GM12864 (cell line): ENCODE measurements at regions not wholly inside any gene's neighbourhood (a gene's known extent, or its start where the extent isn't known, plus 50 kb on each side); places are given as distances from the start of the nearest gene placed in this dataset.

Source experiments
- DNase-seq: peaks from one replicate; pipeline ENCODE4 v3.0.0-alpha.2; 2011; ENCODE audit warnings: low read depth
- H3K4me3 ChIP-seq: 2 replicates; pipeline ENCODE4 v1.5.1; 2011; ENCODE audit warnings: mild to moderate bottlenecking, low read depth, low read length, control low read depth
- CTCF ChIP-seq: IDR thresholded peaks from 2 replicates; pipeline ENCODE4 v1.5.1; 2011; ENCODE audit warnings: low read depth, mild to moderate bottlenecking, moderate library complexity, low read length, control low read depth, inconsistent platforms; ENCODE audit errors: missing control alignments

DNA sequence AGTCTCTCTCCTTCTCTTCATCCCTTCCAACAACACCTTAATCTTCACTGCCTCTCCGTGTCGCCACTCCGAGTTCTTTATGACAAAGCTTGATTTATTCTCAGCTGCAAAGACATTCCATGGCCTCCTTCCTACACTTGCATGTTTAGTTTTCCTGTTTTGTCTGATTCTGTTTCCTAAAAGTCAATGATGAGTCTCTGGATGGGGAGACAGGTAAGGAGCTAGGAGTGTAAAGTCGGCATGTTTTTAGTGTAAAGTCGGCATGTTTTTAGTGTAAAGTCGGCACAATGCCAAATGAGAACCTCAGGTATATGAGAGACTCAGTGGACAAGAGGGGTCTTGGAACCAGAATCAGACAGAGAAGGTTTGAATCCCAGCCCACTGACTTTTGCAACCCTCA, 362.3 kb upstream of the EEF2KMT start:
- no peak overlapping the region for H3K4me3 ChIP-seq
- no peak for DNase-seq
- TF ChIP-seq CTCF, result no peak

- TF ChIP-seq CTCF, result no peak
- DNase-seq, result no peak
- no peak overlapping the region for H3K4me3 ChIP-seq
Measured at GRCh38 chr16:5455110-5455509, 357.5 kb upstream of the EEF2KMT start.

DNA sequence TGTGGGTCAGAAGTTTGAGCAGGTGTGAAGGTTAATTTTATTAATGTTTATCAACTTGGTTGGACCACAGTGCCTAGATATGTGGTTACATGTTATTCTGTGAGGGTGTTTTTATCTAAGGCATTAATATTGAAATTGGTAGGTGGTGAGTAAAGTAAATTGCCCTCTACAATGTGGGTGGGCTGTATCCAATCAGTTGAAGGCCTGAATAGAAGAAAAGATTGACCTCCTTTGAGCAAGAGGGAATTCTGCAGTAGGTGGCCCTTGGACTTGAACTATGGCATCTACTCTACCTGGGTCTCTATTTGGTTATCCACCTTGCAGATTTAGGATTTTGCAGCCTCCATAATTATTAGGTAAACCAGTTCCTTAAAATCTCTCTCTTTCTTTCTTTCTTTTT, 356.8 kb upstream of the EEF2KMT start:
- H3K4me3 ChIP-seq, result no peak overlapping the region
- no peak for TF ChIP-seq CTCF
- no peak for DNase-seq

DNA sequence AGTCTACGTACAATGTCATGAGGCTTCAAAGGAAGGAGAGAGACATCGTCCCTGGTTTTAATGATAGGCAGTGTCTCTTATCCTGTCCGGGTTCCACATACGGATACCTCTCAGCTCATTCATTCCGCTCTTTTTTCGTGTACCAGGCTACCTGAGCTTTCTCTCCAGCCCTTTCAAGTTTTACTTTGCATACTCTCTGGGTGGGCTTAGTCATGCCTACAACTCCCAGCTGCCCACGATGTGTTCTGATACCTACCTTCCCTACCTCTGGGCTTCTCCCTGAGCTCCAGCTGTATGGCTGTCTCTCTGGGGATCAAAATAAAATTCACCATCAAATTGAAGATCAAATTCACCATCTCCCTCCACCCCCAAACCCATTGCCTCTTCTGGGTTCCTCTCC, 354.0 kb upstream of the EEF2KMT start:
- no peak overlapping the region for H3K4me3 ChIP-seq
- TF ChIP-seq CTCF, result no peak
- DNase-seq, result no peak

DNA sequence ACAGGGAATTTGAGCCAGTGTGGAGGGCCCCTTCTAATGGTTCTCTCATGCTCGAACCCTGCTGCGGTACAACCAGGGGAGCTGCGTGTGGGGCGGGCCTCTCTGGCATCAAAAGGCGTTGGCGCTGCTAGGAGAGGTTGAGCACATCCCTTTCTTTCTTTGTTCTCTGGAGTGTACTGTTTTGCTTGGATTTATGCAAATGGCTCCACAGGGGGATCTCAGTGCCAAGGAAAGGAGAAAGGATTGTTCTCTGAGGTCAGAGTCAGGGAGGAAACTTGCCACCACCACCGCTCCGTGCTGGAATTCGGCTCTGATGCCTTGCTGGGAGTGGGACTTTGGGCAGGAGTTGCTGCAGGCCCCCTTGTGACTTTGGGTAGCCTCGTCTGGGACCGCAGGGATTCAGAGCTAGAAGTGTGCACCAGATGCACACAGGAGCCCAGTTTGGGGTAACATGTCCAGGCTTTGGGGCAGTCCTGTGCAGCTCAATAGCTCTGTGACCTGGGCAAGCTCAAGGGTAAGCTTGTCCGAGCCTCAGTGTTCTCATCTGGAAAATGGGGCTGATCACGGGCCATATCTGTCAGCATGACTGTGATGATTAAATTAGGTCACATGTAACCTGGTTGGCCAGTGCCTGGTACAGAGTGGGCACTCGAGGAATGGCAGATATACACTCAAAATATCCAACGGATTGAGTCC, 353.0 kb upstream of the EEF2KMT start:
- TF ChIP-seq CTCF, result no peak
- no peak overlapping the region for H3K4me3 ChIP-seq
- no peak for DNase-seq

GRCh38 chr16:5449901-5450300, 352.3 kb upstream of the EEF2KMT start:
- no peak for DNase-seq
- no peak for TF ChIP-seq CTCF
- no peak overlapping the region for H3K4me3 ChIP-seq

DNA sequence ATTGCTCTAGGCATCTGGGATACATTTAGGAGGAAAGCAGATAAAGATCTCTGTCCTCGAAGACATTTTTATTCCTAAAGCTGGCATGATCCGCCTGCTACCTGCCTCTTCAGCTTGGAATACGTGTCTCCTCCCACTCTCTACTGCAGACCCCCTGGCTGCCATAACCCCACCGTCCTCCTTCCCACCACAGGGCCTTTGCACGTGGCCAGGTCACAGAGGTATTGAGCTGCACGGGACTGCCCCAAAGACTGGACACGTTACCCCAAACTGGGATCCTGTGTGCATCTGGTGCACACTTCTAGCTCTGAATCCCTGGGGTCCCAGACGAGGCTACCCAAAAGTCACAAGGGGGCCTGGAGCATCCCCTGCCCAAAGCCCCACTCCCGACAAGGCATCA, 351.2 kb upstream of the EEF2KMT start:
- no peak for TF ChIP-seq CTCF
- no peak for DNase-seq
- H3K4me3 ChIP-seq, result no peak overlapping the region
